Fibroblast of lung (primary cell): ENCODE measurements at regions not wholly inside any gene's neighbourhood (a gene's known extent, or its start where the extent isn't known, plus 50 kb on each side); places are given as distances from the start of the nearest gene placed in this dataset.

Source experiments
- EZH2 ChIP-seq: IDR thresholded peaks from 2 replicates; pipeline ENCODE4 v1.5.1; 2012; ENCODE audit warnings: low read length, control low read depth, mild to moderate bottlenecking; ENCODE audit errors: missing control alignments
- TF ChIP-seq, protein P1 (sequence below), 2 donors: IDR thresholded peaks in 1 of 2; conservative IDR thresholded peaks in 1 of 2; 1 replicate in 1 of 2; 2 replicates in 1 of 2; pipeline ENCODE4 v1.5.1; 2011 to 2012; ENCODE audit warnings: low read length in 2 of 2, control low read depth in 1 of 2, inconsistent platforms in 1 of 2, low read depth in 1 of 2, mild to moderate bottlenecking in 1 of 2

GRCh38 chr4:10963241-10963640 lies 278.7 kb upstream of the CLNK start:
- TF ChIP-seq, protein P1, sequence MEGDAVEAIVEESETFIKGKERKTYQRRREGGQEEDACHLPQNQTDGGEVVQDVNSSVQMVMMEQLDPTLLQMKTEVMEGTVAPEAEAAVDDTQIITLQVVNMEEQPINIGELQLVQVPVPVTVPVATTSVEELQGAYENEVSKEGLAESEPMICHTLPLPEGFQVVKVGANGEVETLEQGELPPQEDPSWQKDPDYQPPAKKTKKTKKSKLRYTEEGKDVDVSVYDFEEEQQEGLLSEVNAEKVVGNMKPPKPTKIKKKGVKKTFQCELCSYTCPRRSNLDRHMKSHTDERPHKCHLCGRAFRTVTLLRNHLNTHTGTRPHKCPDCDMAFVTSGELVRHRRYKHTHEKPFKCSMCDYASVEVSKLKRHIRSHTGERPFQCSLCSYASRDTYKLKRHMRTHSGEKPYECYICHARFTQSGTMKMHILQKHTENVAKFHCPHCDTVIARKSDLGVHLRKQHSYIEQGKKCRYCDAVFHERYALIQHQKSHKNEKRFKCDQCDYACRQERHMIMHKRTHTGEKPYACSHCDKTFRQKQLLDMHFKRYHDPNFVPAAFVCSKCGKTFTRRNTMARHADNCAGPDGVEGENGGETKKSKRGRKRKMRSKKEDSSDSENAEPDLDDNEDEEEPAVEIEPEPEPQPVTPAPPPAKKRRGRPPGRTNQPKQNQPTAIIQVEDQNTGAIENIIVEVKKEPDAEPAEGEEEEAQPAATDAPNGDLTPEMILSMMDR (conservative IDR thresholded peaks at IDR 0.05 in 1 of 2, IDR thresholded peaks at IDR 0.05 in 1 of 2; ENCODE audit: low read depth in 1 of 2, low read length in 2 of 2) = no peak
- no peak for TF ChIP-seq EZH2
